D341Med (cell line): ENCODE measurements at regions not wholly inside any gene's neighbourhood (a gene's known extent, or its start where the extent isn't known, plus 50 kb on each side); places are given as distances from the start of the nearest gene placed in this dataset.
"Not testable (repeated sequence)": the region's sequence is repeated elsewhere in the genome, so short reads cannot be mapped to it uniquely, and the experiment has no call there.

Experiments
- DNase-seq: peaks from one replicate; pipeline ENCODE4 v3.0.0; 2012; ENCODE audit warnings: low spot score

GRCh38 chrX:10971176-10971575, 140.0 kb upstream of the HCCS start:
- no peak for DNase-seq

GRCh38 chrX:10971759-10972158, 139.4 kb upstream of the HCCS start:
- no peak for DNase-seq

- DNase-seq = no peak
Observed at GRCh38 chrX:10972706-10973105, 138.4 kb upstream of the HCCS start.

GRCh38 chrX:10974920-10975319, 136.2 kb upstream of the HCCS start:
- no peak for DNase-seq

GRCh38 chrX:10979956-10980355, 131.2 kb upstream of the HCCS start:
- no peak for DNase-seq

GRCh38 chrX:10981506-10981905, 129.6 kb upstream of the HCCS start:
- no peak for DNase-seq

- DNase-seq = no peak
Observed at GRCh38 chrX:10983526-10983925, 127.6 kb upstream of the HCCS start.

GRCh38 chrX:10984213-10984612, 126.9 kb upstream of the HCCS start:
- no peak for DNase-seq

GRCh38 chrX:10986616-10987015, 124.5 kb upstream of the HCCS start:
- no peak for DNase-seq

- DNase-seq = no peak
Observed at GRCh38 chrX:10988653-10989052, 122.5 kb upstream of the HCCS start.

- DNase-seq = no peak
Observed at GRCh38 chrX:10989386-10989785, 121.7 kb upstream of the HCCS start.

GRCh38 chrX:10990418-10990817, 120.7 kb upstream of the HCCS start:
- DNase-seq = no peak

GRCh38 chrX:10990976-10991375, 120.2 kb upstream of the HCCS start:
- no peak for DNase-seq

GRCh38 chrX:10992110-10992509, 119.0 kb upstream of the HCCS start:
- no peak for DNase-seq

- not testable (repeated sequence) for DNase-seq
Observed at GRCh38 chrX:11007076-11007475, 104.1 kb upstream of the HCCS start.

GRCh38 chrX:11010476-11010875, 100.7 kb upstream of the HCCS start:
- DNase-seq = no peak

- DNase-seq = no peak
Observed at GRCh38 chrX:11016728-11017127, 94.4 kb upstream of the HCCS start.

- not testable (repeated sequence) for DNase-seq
Observed at GRCh38 chrX:11022588-11022987, 88.5 kb upstream of the HCCS start.

GRCh38 chrX:11039926-11040325, 71.2 kb upstream of the HCCS start:
- no peak for DNase-seq

- DNase-seq = no peak
Observed at GRCh38 chrX:11040405-11040804, 70.7 kb upstream of the HCCS start.

- DNase-seq = no peak
Observed at GRCh38 chrX:11040996-11041395, 70.1 kb upstream of the HCCS start.

GRCh38 chrX:11050013-11050412, 61.1 kb upstream of the HCCS start:
- no peak for DNase-seq

GRCh38 chrX:11053351-11053750, 57.8 kb upstream of the HCCS start:
- no peak for DNase-seq

- no peak for DNase-seq
Observed at GRCh38 chrX:11056322-11057176, 54.6 kb upstream of the HCCS start.
